Activated naive CD8-positive, alpha-beta T cell (primary cell): ENCODE measurements at regions not wholly inside any gene's neighbourhood (a gene's known extent, or its start where the extent isn't known, plus 50 kb on each side); places are given as distances from the start of the nearest gene placed in this dataset.
A peak's percentile ranks its signal among the peaks of the same experiment; 100 is the strongest.

Experiments used
- H3K27ac Mint-ChIP-seq: one replicate; pipeline ENCODE4 v1.8.0; 2021; ENCODE audit warnings: mixed read lengths
- H3K27me3 Mint-ChIP-seq: one replicate; pipeline ENCODE4 v1.8.0; 2021; ENCODE audit warnings: mixed read lengths
- H3K36me3 Mint-ChIP-seq: one replicate; pipeline ENCODE4 v1.8.0; 2021; ENCODE audit warnings: mixed read lengths
- H3K4me1 Mint-ChIP-seq: one replicate; pipeline ENCODE4 v1.8.0; 2021; ENCODE audit warnings: low read depth, mixed read lengths
- H3K4me3 Mint-ChIP-seq: one replicate; pipeline ENCODE4 v1.8.0; 2021; ENCODE audit warnings: mild to moderate bottlenecking, mixed read lengths
- H3K9me3 Mint-ChIP-seq: one replicate; pipeline ENCODE4 v1.8.0; 2021; ENCODE audit warnings: low read depth, mixed read lengths

DNA sequence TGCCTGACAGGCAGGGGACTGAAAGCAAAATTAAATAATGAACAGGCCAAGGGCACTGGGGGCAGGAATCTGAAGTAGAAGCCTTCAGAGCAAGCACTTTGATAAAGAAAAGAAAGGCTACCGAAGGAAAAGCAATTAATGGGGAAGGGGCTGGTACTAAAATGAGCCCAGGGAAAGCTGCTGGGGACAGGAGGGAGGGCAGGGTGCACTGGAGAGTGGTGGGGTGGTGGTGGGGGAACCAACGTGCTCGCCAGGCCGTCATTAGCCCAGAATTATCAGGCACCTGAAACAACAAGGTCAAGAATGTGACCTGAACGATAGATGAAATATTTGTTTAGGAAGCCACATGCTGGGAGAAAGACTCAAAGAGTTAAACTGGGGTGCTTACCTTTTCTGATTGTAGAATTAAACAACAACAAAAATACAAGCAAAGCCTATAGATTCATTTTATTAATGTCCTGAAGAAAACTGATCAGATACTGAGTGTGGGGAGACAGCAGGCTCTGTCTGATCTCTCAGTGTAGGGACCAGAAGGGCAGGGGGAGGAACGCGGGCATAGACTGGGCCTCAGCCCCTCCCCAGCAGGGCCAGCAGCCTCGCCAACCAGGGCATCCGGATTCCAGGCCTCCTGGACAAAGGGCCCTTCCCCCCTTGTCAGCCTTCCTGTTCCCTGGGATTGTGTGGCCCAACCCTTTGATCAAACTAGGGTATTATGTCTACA lies 239.7 kb upstream of the KLF3 start:
- Mint-ChIP-seq H3K9me3 (peaks cover 6% of the 10 kb centered on the region), H3K36me3 (peaks cover 5% of the 10 kb centered on the region), H3K27ac (no peak overlapping the region), H3K27me3 (no peaks in the 10 kb centered on the region), H3K4me3 (no peak overlapping the region), H3K4me1 (peaks cover 8% of the 10 kb centered on the region)

DNA sequence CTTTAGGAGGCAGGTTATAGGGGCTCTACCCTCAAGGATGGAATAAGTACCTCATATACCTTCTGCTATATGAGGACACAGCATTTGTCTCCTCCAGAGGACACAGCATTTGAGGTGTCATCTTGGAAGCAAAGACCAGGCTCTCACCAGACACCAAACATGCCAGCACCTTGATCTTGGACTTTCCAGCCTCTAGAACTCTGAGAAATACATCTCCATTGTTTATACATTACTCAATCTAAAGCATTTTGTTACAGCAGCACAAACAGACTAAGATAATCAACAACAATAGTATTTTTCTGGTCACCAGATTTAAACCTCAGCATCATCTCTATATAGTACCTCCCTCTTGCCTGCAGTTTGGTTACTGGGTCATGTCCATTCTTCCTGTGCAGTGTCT lies 237.5 kb upstream of the KLF3 start:
- no peak overlapping the region for H3K4me3 Mint-ChIP-seq
- H3K27me3 Mint-ChIP-seq, result no peaks in the 10 kb centered on the region
- H3K36me3 Mint-ChIP-seq, result no peaks in the 10 kb centered on the region
- H3K9me3 Mint-ChIP-seq, result peaks cover 6% of the 10 kb centered on the region
- peaks cover 8% of the 10 kb centered on the region for H3K4me1 Mint-ChIP-seq
- H3K27ac Mint-ChIP-seq, result no peak overlapping the region

DNA sequence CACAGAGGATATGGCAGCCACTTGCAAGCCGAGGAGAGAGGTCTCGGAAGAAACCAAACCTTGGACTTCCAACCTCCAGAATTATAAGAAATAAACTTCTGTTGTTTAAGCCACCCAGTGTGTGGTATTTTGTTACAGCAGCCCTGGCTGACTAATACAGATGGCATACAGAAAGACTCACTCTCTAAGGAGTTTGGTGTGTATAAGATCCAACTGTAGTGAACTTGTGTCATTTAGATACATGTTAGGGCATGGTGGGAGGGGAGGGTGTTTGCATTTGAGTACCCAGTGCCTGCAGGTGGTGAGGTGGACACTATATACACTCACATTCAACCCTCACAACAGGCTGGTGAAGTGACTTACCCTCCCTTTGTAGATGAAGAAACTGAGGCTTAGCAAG lies 233.2 kb upstream of the KLF3 start:
- H3K36me3 Mint-ChIP-seq, result peaks cover 5% of the 10 kb centered on the region
- no peak overlapping the region for H3K4me3 Mint-ChIP-seq
- no peaks in the 10 kb centered on the region for H3K27me3 Mint-ChIP-seq
- no peaks in the 10 kb centered on the region for H3K4me1 Mint-ChIP-seq
- H3K9me3 Mint-ChIP-seq, result peaks cover 13% of the 10 kb centered on the region
- H3K27ac Mint-ChIP-seq, result no peak overlapping the region

DNA sequence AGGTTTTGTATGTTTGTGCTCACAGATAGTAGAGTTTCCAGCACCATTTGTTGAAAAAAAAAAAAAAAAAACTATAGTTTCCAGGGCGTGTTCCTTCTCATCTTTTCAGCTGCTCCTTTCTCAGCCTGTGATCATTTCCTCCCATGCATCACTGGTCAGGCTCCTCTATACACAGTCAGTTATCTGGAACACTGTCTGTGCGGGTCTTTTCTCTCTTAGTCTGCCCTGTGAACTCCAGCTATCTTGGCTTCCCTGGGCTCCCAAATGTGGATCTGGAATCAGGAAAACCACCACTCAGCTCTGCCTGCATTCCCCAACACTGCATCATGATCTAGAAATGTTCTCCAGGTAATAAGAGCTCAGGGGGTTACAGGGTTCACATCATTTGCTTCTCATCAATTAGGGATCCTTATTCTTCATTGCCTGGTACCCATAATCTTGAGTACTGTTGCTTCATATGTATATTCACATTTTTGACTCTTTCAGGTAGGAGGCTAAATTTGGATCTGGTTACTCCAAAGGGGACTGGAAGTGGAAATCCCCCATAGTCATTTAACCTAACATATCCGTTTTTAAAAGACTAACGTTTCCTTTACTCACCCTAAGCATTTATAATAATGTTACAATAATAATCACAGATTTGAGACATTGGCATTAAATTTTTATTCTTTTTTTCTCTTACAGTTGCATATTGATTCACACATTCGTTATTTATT lies 221.8 kb upstream of the KLF3 start:
- H3K4me3 Mint-ChIP-seq, result no peak overlapping the region
- no peaks in the 10 kb centered on the region for H3K27me3 Mint-ChIP-seq
- H3K9me3 Mint-ChIP-seq, result peaks cover 11% of the 10 kb centered on the region
- H3K4me1 Mint-ChIP-seq, result no peaks in the 10 kb centered on the region
- no peak overlapping the region for H3K27ac Mint-ChIP-seq
- H3K36me3 Mint-ChIP-seq, result peaks cover 13% of the 10 kb centered on the region

DNA sequence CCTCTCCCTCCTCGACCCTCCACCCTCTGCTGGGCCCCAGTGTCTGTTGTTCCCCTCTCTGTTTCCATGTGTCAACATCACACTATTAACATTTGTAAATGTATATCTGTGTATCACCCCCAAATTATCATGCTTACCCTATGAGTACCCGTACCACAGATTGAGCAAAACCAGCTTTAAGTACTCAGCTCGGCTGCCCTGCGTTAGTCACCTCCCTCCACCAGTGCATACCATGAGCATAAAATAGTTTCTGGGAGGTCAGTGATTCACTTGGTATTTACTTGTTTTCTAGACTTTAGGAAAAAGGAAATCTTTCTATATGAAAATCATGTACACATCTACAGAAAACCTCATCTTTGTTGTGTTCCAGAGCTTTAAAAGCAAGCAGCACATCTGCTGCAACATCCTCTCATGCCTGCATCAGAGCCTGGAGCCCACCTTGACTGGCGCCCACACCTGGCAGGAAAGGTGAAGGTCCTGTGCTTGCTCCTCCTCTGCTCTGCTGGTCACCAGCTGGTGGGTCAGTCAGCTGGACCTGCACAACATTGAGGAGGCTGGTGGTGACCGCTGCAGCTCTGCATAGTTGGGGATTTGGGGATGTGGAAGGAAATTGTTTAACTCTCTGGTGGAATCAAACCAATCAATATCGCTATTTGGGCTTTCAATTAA lies 214.4 kb upstream of the KLF3 start:
- Mint-ChIP-seq H3K36me3 (peaks cover 15% of the 10 kb centered on the region), H3K4me1 (peaks cover 34% of the 10 kb centered on the region), H3K9me3 (peaks cover 3% of the 10 kb centered on the region), H3K27ac (no peak overlapping the region), H3K4me3 (no peak overlapping the region), H3K27me3 (no peaks in the 10 kb centered on the region)

DNA sequence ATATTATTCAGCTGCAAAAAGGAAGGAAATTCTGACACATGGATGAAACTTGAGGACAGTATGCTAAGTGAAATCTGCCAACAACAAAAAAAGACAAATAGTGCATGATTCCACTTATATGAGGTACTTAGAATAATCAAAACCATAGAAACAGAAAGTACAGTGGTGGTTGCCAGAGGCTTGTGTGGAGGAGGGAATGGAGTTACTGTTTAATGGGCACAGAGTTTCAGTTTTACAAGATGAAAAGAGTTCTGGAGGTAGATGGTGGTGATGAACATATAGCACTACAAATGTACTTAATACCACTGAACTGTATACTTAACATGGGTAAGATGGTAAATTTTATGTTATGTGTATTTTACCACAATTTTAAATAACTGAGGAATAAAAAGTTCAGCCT lies 212.0 kb upstream of the KLF3 start:
- peaks cover 48% of the 10 kb centered on the region for H3K4me1 Mint-ChIP-seq
- H3K27ac Mint-ChIP-seq, result no peak overlapping the region
- H3K27me3 Mint-ChIP-seq, result no peaks in the 10 kb centered on the region
- H3K4me3 Mint-ChIP-seq, result no peak overlapping the region
- peaks cover 3% of the 10 kb centered on the region for H3K9me3 Mint-ChIP-seq
- peaks cover 14% of the 10 kb centered on the region for H3K36me3 Mint-ChIP-seq

DNA sequence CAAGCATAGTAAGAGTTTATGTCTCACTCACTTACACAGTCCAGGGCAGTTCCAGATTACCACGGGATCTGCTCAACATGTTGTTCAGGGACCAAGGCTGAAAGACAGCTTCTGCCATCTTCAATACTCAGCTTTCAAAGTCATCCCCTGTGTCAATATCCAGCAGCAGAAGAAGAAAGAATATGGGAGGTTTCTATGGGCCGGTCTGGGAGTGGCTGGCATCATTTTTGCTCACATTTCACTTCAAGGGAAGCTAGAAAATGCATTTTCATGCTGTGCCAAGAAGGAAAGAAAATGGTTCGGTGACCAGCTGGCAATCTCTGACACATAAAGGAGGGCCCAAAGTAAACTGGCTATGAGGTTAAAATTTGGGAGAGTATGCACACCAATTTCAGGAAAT lies 211.5 kb upstream of the KLF3 start:
- H3K27ac Mint-ChIP-seq, result no peak overlapping the region

DNA sequence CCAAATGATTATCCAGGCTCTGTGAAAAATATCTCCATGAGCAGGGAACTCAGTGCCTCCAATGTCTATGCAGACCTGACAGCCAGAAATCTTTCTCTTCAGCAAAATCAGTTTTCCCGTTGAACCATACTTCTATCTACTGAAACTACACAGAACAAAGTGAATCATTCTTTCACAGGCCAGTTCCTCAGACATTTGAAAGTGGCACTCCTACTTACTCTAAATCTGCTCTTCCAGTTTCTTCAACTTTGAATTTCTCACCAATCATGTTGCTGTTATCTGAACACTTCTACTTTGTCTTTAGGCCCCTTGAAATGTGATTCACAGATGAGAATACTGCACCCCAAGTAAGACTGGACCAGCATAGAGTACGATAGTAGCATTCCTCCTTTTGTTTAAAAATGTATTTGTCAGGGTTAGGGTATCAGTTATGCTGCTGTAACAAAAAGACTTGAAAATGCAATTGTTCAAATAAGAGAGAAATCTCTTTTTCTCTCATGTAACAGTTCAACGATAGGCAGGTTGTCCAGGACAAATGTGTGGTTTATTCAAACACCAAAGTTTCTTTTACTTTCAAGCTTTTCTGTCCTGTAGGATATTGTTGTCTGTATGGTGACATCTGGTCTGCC lies 210.6 kb upstream of the KLF3 start:
- no peak overlapping the region for H3K27ac Mint-ChIP-seq
- H3K36me3 Mint-ChIP-seq, result peaks cover 10% of the 10 kb centered on the region
- no peak overlapping the region for H3K4me3 Mint-ChIP-seq
- H3K27me3 Mint-ChIP-seq, result no peaks in the 10 kb centered on the region
- peaks cover 51% of the 10 kb centered on the region for H3K4me1 Mint-ChIP-seq
- no peaks in the 10 kb centered on the region for H3K9me3 Mint-ChIP-seq

More for the DNA sequence above, 211.5 kb upstream of the KLF3 start:
- peaks cover 10% of the 10 kb centered on the region for H3K36me3 Mint-ChIP-seq
- H3K4me1 Mint-ChIP-seq, result peaks cover 51% of the 10 kb centered on the region
- H3K4me3 Mint-ChIP-seq, result no peak overlapping the region
- H3K9me3 Mint-ChIP-seq, result peaks cover under 1% of the 10 kb centered on the region
- no peaks in the 10 kb centered on the region for H3K27me3 Mint-ChIP-seq

DNA sequence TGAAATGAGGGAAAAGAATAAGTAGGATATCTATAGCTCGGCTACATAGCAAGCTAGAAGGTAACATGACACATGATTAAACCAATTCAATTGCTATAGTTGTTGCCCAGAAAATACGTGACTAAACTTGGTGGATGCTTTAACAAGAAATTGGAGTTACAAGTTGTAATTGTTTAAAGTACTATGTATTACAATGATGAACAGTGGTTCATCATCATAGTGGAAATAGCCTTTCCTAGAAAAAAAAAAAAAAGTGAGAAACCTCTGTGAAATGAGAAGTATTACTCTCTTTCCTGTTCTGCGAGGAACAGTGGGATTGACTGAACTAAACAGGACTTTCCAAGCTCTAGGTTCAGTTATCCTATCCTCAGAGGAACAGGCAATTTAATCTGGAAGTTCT lies 209.7 kb upstream of the KLF3 start:
- Mint-ChIP-seq H3K27ac (peak overlapping the region; percentile 48), H3K4me3 (peak overlapping the region; percentile 33), H3K27me3 (no peaks in the 10 kb centered on the region), H3K9me3 (no peaks in the 10 kb centered on the region), H3K36me3 (peaks cover 10% of the 10 kb centered on the region), H3K4me1 (peaks cover 50% of the 10 kb centered on the region)

DNA sequence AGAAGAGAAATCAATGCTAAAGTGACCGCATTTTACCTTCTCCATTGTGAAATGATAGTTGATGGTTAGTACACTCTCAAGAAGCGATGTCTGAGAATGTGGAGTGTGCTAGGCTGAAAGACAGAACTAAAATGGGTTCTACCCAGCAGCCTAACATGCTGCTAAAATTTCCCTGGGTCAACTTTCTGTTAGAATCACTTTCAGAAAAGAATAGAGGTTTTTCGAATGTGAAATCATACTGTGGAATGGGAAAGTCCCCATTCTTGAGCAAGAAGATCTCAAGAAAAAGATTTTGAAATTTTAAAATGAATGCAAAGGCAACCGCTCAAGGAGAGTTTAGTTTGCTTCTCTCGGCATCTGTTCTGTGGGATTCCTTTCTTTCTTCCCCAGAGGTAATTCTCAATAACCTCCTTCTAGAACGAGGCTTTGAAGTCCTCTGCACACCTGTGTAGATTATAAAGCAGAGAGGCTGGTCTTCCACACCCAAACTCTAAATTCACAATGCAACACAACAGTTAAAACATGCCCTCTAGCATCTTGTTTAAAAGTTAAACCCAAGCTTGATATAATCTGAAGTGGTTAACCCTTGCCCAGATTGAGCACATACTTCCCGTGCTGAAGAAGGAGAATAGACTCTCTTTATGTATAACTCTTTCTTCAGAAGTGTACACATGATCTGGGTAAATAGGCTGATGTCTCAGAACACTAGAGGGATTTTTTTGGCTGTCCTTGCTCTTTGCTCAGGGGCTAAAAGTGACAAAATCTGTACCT lies 208.7 kb upstream of the KLF3 start:
- Mint-ChIP-seq H3K4me3 (peak overlapping the region; percentile 35), H3K27ac (peak overlapping the region; percentile 22)

DNA sequence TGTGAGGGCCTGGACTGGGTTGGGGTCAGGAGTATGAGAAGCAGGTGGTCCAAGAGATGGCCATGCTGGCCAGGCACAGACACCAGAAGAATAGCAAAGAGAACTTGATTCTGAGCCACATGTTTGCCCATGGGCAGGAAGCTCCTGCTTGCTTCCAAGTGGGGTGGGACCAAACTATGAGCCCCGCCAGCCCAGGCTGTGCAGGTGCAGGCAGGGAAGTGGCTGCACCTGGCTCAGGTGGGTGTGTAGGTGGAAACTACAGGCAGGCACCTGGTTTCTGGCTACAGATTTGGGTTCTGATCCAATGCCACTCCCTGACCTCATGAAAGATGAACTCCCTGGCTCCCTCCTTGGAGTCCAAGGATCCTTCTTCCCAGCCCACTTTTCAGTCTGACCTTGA lies 207.9 kb upstream of the KLF3 start:
- Mint-ChIP-seq H3K27me3 (no peaks in the 10 kb centered on the region), H3K4me1 (peaks cover 47% of the 10 kb centered on the region), H3K27ac (no peak overlapping the region), H3K9me3 (no peaks in the 10 kb centered on the region), H3K36me3 (peaks cover 8% of the 10 kb centered on the region), H3K4me3 (peak overlapping the region; percentile 44)

More for the DNA sequence above, 208.7 kb upstream of the KLF3 start:
- H3K9me3 Mint-ChIP-seq, result no peaks in the 10 kb centered on the region
- H3K27me3 Mint-ChIP-seq, result no peaks in the 10 kb centered on the region
- H3K36me3 Mint-ChIP-seq, result peaks cover 8% of the 10 kb centered on the region
- peaks cover 47% of the 10 kb centered on the region for H3K4me1 Mint-ChIP-seq

DNA sequence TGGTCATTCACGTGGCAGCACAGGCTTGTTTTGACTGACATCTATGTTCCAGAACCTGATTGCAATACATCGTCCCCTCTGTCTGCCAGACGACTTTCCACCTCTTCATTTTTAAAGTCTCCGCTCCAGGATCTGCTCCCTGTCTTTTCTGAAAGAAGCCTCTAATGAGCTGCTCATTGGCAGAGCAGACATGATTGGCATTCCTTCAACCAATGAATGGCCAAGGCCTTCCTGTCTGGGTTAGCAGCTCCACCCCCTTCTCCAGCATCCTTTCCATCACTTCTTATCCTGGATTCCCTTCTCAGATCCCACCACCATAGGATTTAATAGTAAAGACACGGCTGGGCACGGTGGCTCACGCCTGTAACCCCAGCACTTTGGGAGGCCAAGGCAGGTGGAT lies 202.7 kb upstream of the KLF3 start:
- H3K9me3 Mint-ChIP-seq, result no peaks in the 10 kb centered on the region
- H3K36me3 Mint-ChIP-seq, result no peaks in the 10 kb centered on the region
- no peak overlapping the region for H3K27ac Mint-ChIP-seq
- H3K4me3 Mint-ChIP-seq, result no peak overlapping the region
- H3K4me1 Mint-ChIP-seq, result peaks cover 13% of the 10 kb centered on the region
- H3K27me3 Mint-ChIP-seq, result no peaks in the 10 kb centered on the region

DNA sequence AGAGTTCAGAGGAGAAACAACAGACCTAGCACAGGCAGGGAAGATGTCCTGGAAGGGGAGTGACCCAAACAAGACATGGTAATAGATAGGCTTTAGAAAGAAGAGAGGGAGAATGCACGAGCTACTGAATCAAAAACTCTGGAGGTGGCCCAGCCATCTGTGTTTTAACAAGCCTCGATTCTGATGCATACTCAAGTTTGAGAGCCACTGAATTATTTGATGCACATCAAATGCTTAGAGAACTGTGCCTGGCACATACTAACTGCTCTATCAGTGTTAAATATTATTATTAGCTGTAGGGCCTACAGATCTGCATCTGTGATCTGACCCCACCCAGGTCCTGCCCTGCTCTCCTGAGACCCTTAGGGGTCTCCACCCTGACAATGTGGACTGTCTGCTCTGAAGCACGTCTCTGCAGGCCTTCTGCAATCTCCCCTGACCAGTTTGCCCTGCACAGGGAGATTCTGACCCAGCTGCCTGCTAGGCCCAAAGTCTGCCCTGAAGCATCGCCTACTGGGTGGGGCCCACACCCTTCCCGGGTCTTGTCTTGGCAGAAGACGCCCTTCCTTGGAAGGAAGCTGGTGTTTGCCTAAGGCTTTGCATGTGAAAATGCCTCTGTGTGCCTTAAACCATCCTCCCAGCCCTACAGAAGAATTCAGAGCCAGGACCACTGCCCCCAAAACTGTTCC lies 201.5 kb upstream of the KLF3 start:
- Mint-ChIP-seq H3K27me3 (no peaks in the 10 kb centered on the region), H3K9me3 (peaks cover 6% of the 10 kb centered on the region), H3K27ac (no peak overlapping the region), H3K4me1 (peaks cover 10% of the 10 kb centered on the region), H3K36me3 (peaks cover 6% of the 10 kb centered on the region), H3K4me3 (no peak overlapping the region)
